Brain microvascular endothelial cell (primary cell): ENCODE measurements at regions not wholly inside any gene's neighbourhood (a gene's known extent, or its start where the extent isn't known, plus 50 kb on each side); places are given as distances from the start of the nearest gene placed in this dataset.

Experiments
- DNase-seq: peaks from one replicate; pipeline ENCODE4 v3.0.0-alpha.2; 2020
- H3K27ac ChIP-seq: fragments of 250-450 bp; sonication (Bioruptor Pico); 2 replicates; pipeline ENCODE4 v1.5.1; 2020; ENCODE audit warnings: mild to moderate bottlenecking, moderate library complexity
- H3K27me3 ChIP-seq: fragments of 250-450 bp; sonication (Bioruptor Pico); replicated peaks from 2 replicates; pipeline ENCODE4 v1.5.1; 2020; ENCODE audit warnings: mild to moderate bottlenecking
- H3K36me3 ChIP-seq: fragments of 250-450 bp; sonication (Bioruptor Pico); replicated peaks from 2 replicates; pipeline ENCODE4 v1.5.1; 2020; ENCODE audit warnings: mild to moderate bottlenecking
- H3K4me3 ChIP-seq: 2 replicates; pipeline ENCODE4 v1.5.1; 2011; ENCODE audit warnings: low read depth, mild to moderate bottlenecking, control low read depth, low read length, moderate library complexity
- in situ Hi-C: cut with HindIII; loops from 2 replicates; pipeline ENCODE4 v1.10.0; 2017; ENCODE audit warnings: low sequenced_read_pairs, low pct_ligation_motif_present
- TF ChIP-seq, protein P1 (sequence below): IDR thresholded peaks from 2 replicates; pipeline ENCODE4 v1.5.1; 2011; ENCODE audit warnings: low read depth, mild to moderate bottlenecking, moderate library complexity, low read length, control low read depth, inconsistent platforms; ENCODE audit errors: missing control alignments

DNA sequence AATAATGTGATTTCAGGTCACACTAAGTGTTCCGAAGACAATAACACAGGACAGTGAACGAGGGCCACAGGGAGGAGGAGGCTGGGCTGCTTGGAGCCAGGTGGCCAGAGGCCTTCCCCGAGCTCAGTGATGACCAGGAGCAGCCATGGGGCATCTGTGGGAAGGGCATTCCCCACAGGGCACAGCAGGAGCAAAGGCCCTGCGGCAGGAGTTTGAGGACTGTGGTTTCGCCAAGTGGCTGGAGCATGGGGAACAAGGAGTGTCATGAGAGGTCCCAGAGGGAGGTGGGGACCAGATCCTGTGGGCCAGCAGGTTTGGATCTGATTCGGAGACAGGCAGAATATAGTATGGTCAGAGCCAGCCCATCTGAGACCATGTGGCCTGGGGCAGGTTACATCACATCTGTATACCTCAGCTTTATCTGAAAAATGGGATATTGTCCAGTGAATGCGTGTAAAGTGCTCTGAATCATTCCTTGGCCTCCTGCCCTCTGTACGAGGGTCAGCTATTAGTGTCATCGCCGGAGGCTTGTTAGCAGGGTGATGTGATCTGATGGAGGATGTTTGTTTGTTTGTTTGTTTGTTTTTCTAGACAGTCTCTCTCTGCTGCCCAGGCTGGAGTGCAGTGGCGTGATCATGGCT lies 176.8 kb downstream of the KATNIP start:
- TF ChIP-seq, protein P1, sequence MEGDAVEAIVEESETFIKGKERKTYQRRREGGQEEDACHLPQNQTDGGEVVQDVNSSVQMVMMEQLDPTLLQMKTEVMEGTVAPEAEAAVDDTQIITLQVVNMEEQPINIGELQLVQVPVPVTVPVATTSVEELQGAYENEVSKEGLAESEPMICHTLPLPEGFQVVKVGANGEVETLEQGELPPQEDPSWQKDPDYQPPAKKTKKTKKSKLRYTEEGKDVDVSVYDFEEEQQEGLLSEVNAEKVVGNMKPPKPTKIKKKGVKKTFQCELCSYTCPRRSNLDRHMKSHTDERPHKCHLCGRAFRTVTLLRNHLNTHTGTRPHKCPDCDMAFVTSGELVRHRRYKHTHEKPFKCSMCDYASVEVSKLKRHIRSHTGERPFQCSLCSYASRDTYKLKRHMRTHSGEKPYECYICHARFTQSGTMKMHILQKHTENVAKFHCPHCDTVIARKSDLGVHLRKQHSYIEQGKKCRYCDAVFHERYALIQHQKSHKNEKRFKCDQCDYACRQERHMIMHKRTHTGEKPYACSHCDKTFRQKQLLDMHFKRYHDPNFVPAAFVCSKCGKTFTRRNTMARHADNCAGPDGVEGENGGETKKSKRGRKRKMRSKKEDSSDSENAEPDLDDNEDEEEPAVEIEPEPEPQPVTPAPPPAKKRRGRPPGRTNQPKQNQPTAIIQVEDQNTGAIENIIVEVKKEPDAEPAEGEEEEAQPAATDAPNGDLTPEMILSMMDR: no peak
- in situ Hi-C loops: no loop called here
- no peak overlapping the region for H3K4me3 ChIP-seq
- no peak overlapping the region for H3K27ac ChIP-seq
- H3K27me3 ChIP-seq: no peaks in the 10 kb centered on the region
- DNase-seq: no peak
- H3K36me3 ChIP-seq: no peaks in the 10 kb centered on the region

DNA sequence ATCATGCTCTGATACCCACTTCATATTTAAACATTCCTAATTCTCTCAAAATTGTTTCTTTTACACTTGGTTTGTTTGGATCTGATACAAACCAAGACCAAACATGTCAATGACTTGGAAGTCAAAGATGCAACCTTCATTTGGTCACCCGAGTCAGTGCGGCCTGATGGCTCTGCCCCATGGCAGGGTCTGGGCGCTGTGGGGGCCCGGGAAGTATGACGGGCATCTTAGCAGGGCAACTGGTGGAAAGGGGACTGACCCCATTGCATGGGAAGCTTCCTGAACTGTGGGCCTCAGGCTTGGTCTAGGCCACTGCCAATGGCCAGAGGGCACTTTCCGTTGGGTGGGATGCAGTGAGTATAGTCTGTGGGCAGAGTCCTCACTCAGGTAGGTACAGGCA lies 178.0 kb downstream of the KATNIP start:
- Histone ChIP-seq H3K27me3 (no peaks in the 10 kb centered on the region), H3K36me3 (no peaks in the 10 kb centered on the region), H3K27ac (no peak overlapping the region), H3K4me3 (no peak overlapping the region)
- DNase-seq: no peak
- TF ChIP-seq, protein P1: no peak
- in situ Hi-C loops: no loop called here

DNA sequence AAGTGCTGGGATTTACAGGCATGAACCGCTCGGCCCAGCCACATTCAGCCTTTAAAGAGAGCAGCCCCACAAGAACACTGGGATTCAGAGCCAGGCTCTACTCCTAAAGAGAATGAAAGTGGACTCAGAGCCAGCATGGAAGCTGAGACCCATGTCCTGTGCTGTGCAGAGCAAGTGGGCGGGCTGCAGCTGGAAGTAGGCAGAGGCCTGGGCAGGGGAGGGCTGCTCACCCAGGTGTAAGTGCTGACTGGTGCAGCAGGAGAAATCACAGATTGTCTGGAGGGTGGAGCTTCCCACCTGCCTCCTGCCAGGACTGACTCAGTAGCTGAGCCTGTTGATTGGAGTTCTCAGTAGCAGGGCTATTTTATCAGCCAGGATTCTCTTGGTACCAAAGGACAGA lies 178.7 kb downstream of the KATNIP start:
- H3K36me3 ChIP-seq: no peaks in the 10 kb centered on the region

DNA sequence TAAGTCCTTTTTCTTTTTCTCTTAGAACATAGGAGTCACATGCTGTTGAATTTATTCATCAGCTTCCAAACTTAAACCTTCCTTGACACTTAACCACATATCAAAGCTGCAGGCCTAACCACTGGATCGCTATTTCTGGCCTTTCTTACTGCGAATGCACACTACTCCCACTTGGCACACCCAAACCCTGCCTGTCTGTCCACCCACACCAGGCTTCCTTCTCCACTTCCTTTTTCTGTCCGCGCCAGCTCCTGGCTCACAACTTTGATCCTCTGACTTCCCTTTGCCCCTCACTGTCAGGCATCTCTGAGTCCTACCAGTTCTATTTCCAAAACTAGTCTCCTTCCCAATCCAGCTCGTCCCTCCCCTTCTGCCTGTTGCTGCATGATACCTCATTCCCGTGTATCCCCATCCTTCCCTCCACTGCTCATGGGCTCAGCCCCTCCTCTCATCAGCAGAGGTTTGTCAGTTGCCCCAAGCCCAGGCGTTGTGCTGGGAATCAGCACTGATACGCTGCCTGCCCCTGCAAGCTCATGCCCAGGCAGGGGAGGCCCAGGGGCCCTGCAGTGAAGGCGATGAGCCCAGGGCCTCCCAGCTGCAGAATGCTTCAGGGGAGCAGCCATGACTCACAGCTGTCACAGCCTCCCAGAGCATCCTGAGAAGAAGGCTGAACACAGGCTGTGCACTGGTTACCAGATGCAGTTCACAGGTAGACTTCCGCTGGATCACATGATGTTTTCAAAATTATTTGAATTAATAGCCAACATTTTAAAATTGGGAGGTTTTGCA lies 179.8 kb downstream of the KATNIP start:
- in situ Hi-C loops: no loop called here
- no peak overlapping the region for H3K27ac ChIP-seq
- no peak for DNase-seq
- H3K36me3 ChIP-seq: no peaks in the 10 kb centered on the region
- TF ChIP-seq, protein P1: no peak
- no peaks in the 10 kb centered on the region for H3K27me3 ChIP-seq
- no peak overlapping the region for H3K4me3 ChIP-seq

More for the DNA sequence above, 178.7 kb downstream of the KATNIP start:
- H3K27me3 ChIP-seq: no peaks in the 10 kb centered on the region
- TF ChIP-seq, protein P1: no peak
- no peak overlapping the region for H3K27ac ChIP-seq
- H3K4me3 ChIP-seq: no peak overlapping the region
- in situ Hi-C loops: no loop called here
- no peak for DNase-seq

DNA sequence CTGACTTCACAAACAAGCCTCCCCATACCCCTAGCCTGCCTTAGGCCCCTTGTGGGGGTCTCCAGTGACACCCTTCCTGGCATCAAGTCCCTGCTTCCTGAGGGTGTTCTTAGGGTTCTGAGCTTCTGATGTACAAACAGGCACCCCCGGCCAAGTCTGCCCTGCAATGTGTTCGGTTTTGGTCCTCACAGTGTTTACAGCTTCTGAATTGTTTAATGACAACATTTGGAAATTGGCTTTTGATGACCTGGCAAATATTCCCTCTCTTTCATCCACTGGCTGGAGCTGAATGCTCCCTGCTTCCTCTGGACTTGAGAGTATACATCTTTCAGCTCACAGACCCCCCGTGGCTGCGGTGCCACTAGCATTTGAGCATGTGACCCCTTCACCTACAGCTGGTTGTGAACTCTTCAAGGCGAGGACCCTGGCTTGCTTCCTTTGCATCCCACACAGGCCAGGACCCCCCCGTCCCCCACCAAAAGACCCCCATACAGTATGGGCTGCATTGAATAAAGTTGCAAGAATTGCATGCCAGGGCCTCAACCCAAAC lies 180.8 kb downstream of the KATNIP start:
- no peak overlapping the region for H3K4me3 ChIP-seq
- DNase-seq: no peak
- H3K36me3 ChIP-seq: no peaks in the 10 kb centered on the region
- TF ChIP-seq, protein P1: no peak
- no peaks in the 10 kb centered on the region for H3K27me3 ChIP-seq
- no peak overlapping the region for H3K27ac ChIP-seq
- in situ Hi-C loops: no loop called here
